Brain pericyte (primary cell): ENCODE measurements at regions not wholly inside any gene's neighbourhood (a gene's known extent, or its start where the extent isn't known, plus 50 kb on each side); places are given as distances from the start of the nearest gene placed in this dataset.
"Not testable (repeated sequence)": the region's sequence is repeated elsewhere in the genome, so short reads cannot be mapped to it uniquely, and the experiment has no call there.

Source experiments
- DNase-seq: peaks from one replicate; pipeline ENCODE4 v3.0.0-alpha.2; 2012; ENCODE audit warnings: low read depth, low spot score

- no peak for DNase-seq
These were observed 1293.2 kb upstream of the GOT2 start for GRCh38 chr16:60027351-60027750.

DNA sequence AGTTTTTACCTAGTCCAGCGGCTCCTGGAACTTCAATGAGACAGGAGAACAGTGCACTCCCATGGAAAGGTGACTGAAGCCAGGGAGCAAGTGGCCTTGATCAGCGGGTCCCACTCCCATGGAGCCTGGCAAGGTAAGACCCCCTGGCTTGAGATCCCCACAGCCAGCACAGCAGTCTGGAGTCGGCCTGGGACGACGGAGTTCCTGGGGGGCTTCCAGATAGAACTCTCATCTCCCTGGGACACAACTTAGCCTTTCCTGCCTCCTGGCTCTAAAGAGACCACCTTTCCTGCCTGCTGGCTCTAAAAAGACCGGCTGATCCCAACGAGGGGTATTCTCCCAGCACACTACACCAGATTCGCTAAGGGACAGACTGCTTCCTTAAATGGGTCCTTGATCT, 1279.0 kb upstream of the GOT2 start:
- DNase-seq = no peak

DNA sequence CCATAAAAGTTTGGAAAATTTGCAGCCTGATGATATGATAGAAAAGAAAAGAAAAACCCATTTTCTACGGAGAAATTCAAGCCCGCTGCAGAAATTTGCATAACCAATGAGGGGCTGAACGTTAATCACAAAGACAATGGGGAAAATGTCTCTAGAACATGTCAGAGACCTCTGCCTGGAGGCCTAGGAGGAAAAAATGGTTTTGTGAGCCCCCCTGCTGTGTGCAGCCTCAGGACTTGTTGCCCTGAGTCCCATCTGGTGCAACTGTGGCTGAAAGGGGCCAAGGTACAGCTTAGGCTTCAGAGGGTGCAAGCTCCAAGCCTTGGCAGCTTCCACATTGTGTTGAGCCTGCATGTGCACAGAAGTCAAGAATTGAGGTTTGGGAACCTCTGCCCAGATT, 1267.4 kb upstream of the GOT2 start:
- no peak for DNase-seq

- no peak for DNase-seq
These were observed 1263.6 kb upstream of the GOT2 start for GRCh38 chr16:59997706-59998105.

GRCh38 chr16:59993101-59993500, 1259.0 kb upstream of the GOT2 start:
- DNase-seq = no peak

- no peak for DNase-seq
These were observed 1257.1 kb upstream of the GOT2 start for GRCh38 chr16:59991171-59991570.

GRCh38 chr16:59988591-59988990, 1254.5 kb upstream of the GOT2 start:
- DNase-seq = no peak

DNA sequence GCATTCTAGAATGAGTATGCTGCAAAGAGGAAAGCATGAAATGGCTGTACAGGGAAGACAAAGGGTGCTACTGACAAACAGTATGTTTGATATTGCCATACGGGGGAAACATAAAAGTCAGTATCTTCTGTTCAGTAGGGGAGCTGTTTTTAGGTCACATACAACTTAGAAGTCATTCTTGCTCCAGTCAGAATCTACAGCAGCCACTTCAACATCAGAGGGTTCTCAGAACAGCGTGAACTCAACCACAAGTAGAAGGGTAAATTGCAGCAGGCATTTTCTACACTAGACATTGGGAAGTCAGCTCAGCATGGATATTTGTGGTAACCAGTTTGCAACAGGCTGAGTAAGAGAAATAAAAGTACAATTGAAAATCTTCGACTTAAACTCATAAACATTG, 1241.8 kb upstream of the GOT2 start:
- no peak for DNase-seq

GRCh38 chr16:59973966-59974365, 1239.8 kb upstream of the GOT2 start:
- no peak for DNase-seq

GRCh38 chr16:59971264-59971663, 1237.1 kb upstream of the GOT2 start:
- no peak for DNase-seq

GRCh38 chr16:59964232-59964924, 1230.3 kb upstream of the GOT2 start:
- no peak for DNase-seq

- DNase-seq = no peak
These were observed 1225.2 kb upstream of the GOT2 start for GRCh38 chr16:59959311-59959710.

GRCh38 chr16:59950431-59950830, 1216.3 kb upstream of the GOT2 start:
- no peak for DNase-seq

DNA sequence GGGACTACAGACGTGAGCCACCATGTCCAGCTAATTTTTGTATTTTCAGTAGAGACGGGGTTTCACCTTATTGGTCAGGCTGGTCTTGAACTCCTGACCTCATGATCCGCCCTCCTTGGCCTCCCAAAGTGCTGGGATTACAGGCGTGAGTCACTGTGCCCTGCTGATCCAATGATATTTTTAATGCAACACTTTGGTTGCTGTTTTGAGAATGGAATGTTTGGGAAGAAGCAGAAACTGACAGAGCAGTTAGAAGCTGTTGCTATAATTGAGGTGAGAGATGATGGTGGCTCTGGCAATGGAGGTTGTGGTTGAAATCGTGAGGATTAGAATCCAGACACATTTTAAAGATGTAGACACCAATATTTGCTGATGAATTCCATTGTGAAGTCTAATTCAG, 1209.9 kb upstream of the GOT2 start:
- DNase-seq = not testable (repeated sequence)

DNA sequence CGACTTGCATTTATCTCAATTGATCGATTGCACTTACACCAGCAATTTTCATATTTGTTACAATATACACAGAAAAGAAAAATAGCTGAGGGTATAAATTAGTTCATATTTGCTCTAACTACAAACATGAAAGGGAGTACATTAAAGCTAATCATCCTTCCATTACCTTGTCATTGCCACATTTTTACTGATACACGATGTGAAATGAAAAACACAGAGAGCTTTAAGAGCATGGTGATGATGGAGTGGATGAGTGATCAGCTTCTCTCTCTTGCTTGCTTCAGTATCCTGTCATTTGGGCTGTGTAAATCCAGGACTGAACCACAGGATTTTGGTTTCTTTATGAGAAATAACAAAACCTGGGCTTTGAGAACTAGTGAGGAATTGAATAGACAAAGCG, 1207.5 kb upstream of the GOT2 start:
- no peak for DNase-seq

DNA sequence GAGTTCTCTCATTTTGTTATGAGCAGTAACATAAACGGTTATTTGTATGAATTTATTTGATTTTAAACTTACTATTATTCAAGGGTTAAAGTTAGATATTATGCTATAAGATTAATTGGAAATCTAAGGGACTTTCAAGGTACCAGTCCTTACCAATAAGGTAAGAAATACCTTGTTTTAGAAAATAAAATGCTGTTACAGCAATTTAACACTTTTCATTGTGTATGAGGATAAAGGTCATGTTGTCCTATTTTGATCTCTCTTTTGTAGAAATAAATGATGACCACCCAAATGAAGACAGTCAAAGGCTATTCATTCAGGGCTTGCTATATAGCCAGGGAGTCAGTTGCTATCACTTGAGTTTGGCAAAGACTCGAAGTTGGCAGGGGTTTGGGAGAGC, 1185.9 kb upstream of the GOT2 start:
- DNase-seq = no peak

DNA sequence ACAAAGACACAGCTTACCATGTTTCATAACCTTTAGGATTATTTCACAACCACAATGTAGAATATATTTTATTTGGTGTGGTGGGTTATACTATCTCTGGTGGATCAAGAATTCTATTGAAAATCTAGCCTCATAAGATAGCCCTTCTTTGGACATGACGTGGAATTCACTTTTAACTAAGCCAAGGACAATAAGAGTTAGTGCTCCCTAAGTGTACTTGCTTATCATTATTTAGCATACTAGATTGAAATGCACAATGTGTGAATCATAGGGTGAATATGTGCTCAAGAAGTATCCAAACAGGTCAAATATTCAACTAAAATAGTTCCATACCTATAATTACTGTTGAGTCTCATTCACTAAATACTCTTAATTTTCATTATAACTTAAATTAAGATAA, 1179.5 kb upstream of the GOT2 start:
- DNase-seq = no peak

DNA sequence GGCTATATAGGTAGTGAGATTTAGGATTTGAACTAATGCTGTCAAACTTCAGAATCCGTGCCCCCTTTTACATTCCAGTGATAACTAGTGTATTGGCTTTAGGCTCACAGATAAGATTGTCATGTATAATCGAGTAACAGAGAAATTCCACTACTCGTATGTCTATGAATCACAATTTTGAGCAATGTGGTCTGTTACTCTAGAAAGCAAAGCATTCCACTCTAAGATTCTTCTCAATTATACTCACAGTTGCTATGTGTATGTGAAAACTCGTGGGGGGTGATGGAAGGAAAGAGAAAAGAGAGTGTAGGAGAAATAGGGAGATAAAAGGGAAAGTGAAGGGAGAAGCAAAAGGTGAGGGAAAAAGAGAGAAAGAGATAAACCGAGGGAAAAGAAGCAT, 1175.1 kb upstream of the GOT2 start:
- DNase-seq = no peak

GRCh38 chr16:59907611-59908010, 1173.5 kb upstream of the GOT2 start:
- DNase-seq = no peak

DNA sequence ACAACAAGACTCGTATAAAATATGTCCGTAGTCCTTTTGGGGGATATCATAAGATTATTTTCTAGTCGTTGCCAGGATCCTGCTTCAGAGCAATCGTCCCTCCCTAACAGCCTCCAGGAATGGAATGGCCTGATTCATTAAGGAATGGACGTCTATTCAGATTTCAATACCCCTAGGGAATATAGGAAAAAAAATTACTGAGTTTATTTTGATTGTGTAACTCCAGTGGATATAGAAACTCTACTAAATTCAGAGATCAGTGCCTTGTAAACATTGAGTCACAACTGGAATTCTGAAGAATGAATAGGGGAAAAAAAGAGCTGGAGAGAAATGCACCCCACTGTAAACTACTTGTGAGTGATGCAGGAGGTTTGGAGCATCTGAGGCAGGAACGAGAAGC, 1171.5 kb upstream of the GOT2 start:
- DNase-seq = peak; percentile 33

GRCh38 chr16:59905131-59905530, 1171.0 kb upstream of the GOT2 start:
- no peak for DNase-seq

DNA sequence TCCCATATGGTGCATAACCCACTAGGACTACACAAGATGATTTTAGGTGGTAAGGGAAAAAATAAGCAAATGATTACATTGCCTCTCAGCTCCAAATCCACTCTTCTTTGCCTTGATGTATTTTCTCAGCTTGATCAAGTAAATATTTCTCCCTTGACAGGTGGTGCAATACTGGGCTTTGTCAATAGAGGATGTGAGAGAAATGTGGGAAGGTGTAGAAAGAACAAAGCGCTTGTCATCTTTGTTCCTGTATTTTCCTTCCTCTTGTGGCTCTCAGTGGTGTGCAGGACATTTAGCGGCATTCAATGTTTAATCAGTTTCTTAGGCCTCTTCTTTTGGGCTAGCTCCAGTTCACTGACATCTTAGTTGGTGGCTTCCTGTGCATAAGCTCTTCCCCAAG, 1165.8 kb upstream of the GOT2 start:
- no peak for DNase-seq

DNA sequence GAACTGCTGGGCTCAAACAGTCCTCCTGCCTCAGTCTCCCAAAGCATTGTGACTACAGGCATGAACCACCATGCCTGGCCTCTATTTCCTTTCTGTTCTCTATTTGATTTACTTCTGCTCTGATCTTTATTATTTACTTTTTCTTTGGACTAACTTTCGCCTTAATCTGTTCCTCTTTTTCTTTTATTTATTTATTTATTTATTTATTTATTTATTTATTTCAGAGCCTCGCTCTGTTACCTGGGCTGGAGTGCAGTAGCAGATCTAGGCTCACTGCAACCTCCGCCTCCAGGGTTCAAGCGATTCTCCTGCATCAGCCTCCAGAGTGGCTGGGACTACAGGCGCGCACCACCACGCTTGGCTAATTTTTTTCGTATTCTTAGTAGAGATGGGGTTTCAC, 1158.3 kb upstream of the GOT2 start:
- no peak for DNase-seq

DNA sequence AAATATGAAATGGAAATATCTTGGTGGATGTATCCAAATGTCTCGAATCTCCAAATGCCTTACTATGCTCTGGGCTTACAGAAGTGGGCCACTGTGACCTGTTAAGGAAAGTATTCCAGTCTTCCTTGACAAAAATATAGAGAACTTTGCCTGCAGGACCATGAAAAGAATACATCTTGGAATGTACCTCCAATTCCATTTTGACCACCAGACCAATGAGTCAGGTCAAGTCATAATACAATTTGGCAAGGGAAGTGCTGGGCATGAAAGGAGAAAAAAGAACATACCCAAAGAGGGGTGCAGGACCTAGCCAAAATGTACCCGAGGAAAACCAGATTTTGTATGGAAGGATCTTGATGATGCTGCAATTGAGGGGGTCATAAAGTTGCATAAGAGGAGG, 1153.7 kb upstream of the GOT2 start:
- DNase-seq = no peak
